CD4-positive, CD25-positive, alpha-beta regulatory T cell (primary cell): ENCODE measurements at regions not wholly inside any gene's neighbourhood (a gene's known extent, or its start where the extent isn't known, plus 50 kb on each side); places are given as distances from the start of the nearest gene placed in this dataset.

Experiments used
- ATAC-seq, 2 donors: fragments of 150-1000 bp; cut with Tn5 transposase; one replicate each; pipeline ENCODE4 v1.10.0; 2021; ENCODE audit warnings: low read depth in 2 of 2, moderate number of reproducible peaks in 2 of 2, moderate library complexity in 1 of 2
- DNase-seq, 3 donors: peaks; one replicate each; pipeline versions ENCODE4 v3.0.0 to v3.0.0-alpha.2; 2012 to 2022; ENCODE audit warnings: mixed read lengths in 1 of 3
- H3K27ac ChIP-seq: one replicate; pipeline ENCODE4 v1.7.0; 2013; ENCODE audit warnings: mild to moderate bottlenecking, low read length; ENCODE audit not compliant: insufficient read depth, poor library complexity, severe bottlenecking
- H3K27me3 ChIP-seq: one replicate; pipeline ENCODE4 v1.7.0; 2013; ENCODE audit warnings: low read length; ENCODE audit not compliant: control insufficient read depth, insufficient read depth
- H3K36me3 ChIP-seq: one replicate; pipeline ENCODE4 v1.7.0; 2013; ENCODE audit warnings: mild to moderate bottlenecking, low read length, moderate library complexity; ENCODE audit not compliant: control insufficient read depth, insufficient read depth
- H3K4me1 ChIP-seq: 2 replicates; pipeline ENCODE4 v1.7.0; 2013; ENCODE audit warnings: mild to moderate bottlenecking, low read length; ENCODE audit not compliant: insufficient read depth, control insufficient read depth, poor library complexity, severe bottlenecking
- H3K4me3 ChIP-seq: one replicate; pipeline ENCODE4 v1.7.0; 2013; ENCODE audit warnings: low read depth, mild to moderate bottlenecking, low read length, moderate library complexity
- H3K9me3 ChIP-seq, 2 experiments: 1 replicate in 1 of 2; 2 replicates in 1 of 2; pipeline ENCODE4 v1.7.0; 2013; ENCODE audit warnings: low read length in 2 of 2, mild to moderate bottlenecking in 1 of 2, moderate library complexity in 1 of 2; ENCODE audit not compliant: control insufficient read depth in 2 of 2
- H3K27ac Mint-ChIP-seq, 3 donors: one replicate each; pipeline ENCODE4 v1.8.0; 2020 to 2022; ENCODE audit warnings: mild to moderate bottlenecking in 3 of 3, mixed read lengths in 3 of 3, moderate library complexity in 2 of 3
- H3K27me3 Mint-ChIP-seq: one replicate; pipeline ENCODE4 v1.8.0; 2022; ENCODE audit warnings: mild to moderate bottlenecking, mixed read lengths
- H3K36me3 Mint-ChIP-seq: one replicate; pipeline ENCODE4 v1.8.0; 2020; ENCODE audit warnings: mixed read lengths
- H3K4me1 Mint-ChIP-seq, 4 donors: one replicate each; pipeline ENCODE4 v1.8.0; 2020 to 2022; ENCODE audit warnings: mixed read lengths in 4 of 4, mild to moderate bottlenecking in 1 of 4
- H3K4me3 Mint-ChIP-seq, 4 donors: one replicate each; pipeline ENCODE4 v1.8.0; 2020 to 2022; ENCODE audit warnings: mild to moderate bottlenecking in 4 of 4, mixed read lengths in 4 of 4, moderate library complexity in 3 of 4
- H3K9me3 Mint-ChIP-seq, 7 donors: one replicate each; pipeline ENCODE4 v1.8.0; 2020 to 2022; ENCODE audit warnings: mixed read lengths in 7 of 7, mild to moderate bottlenecking in 3 of 7, moderate library complexity in 2 of 7

DNA sequence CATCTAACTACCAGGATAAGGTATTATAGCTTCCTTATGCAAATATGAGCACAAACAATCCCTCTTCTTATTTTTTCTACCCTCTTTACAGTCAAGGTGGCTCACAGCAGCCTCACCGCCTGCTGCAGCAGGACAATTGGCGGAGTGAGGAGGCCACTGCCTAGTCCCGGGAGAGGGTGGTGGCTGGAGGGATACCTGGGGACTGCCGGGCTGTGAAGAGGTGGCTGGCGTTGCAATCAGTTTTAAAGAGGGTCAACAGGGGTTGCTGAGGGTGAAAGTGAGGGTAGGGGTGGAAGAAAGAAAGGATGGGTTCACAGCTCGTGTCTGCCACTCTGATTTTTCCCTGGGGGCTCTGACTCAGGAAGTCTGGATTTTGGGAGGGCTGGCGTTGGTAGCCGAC is 105.1 kb upstream of the SLC6A6 start:
- H3K27ac Mint-ChIP-seq: no peak overlapping the region
- Histone ChIP-seq H3K9me3 (no peaks in the 10 kb centered on the region), H3K27ac (no peak overlapping the region), H3K36me3 (no peaks in the 10 kb centered on the region), H3K27me3 (peaks cover 2% of the 10 kb centered on the region), H3K4me3 (no peak overlapping the region), H3K4me1 (no peaks in the 10 kb centered on the region)
- H3K27me3 Mint-ChIP-seq: peaks cover 15% of the 10 kb centered on the region
- no peaks in the 10 kb centered on the region for H3K9me3 Mint-ChIP-seq
- DNase-seq (no peak), ATAC-seq (no peak)
- H3K36me3 Mint-ChIP-seq: no peaks in the 10 kb centered on the region
- peaks cover 0 to 3% (median 0%) of the 10 kb centered on the region in 4 donors for H3K4me1 Mint-ChIP-seq
- H3K4me3 Mint-ChIP-seq: no peak overlapping the region

DNA sequence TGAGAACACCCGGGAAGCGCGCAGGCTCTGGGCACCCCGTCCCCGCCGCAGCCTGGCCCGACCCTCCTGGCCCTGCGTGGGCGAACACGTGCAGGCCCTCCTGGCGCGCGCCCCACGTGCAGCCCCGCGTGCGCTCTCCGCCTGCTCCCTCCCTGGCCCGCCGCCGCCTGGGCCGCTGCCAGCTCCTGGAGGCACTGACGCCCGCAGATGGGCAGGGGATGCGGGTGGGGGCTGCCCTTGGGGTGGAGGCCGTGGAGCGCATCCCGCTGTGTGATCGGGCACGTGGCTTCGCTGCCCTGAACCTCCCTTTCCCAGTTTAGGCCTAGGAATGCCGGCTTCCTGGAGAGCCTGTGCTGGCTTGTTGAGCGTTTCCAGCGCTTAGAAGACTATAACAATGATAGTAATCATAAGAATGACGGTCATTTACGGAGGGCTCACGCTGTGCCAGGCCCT is 104.6 kb upstream of the SLC6A6 start:
- peaks cover 0 to 6% (median 0%) of the 10 kb centered on the region in 4 donors for H3K4me1 Mint-ChIP-seq
- Histone ChIP-seq H3K9me3 (no peaks in the 10 kb centered on the region), H3K36me3 (no peaks in the 10 kb centered on the region), H3K27ac (no peak overlapping the region), H3K4me3 (no peak overlapping the region), H3K27me3 (peaks cover 3% of the 10 kb centered on the region), H3K4me1 (no peaks in the 10 kb centered on the region)
- H3K27me3 Mint-ChIP-seq: peaks cover 15% of the 10 kb centered on the region
- H3K9me3 Mint-ChIP-seq: no peaks in the 10 kb centered on the region
- no peak overlapping the region for H3K4me3 Mint-ChIP-seq
- ATAC-seq (no peak), DNase-seq (no peak)
- no peak overlapping the region for H3K27ac Mint-ChIP-seq
- no peaks in the 10 kb centered on the region for H3K36me3 Mint-ChIP-seq

- H3K27ac Mint-ChIP-seq: no peak overlapping the region
Measured at GRCh38 chr3:14298442-14298841, 104.0 kb upstream of the SLC6A6 start.

GRCh38 chr3:14298991-14299555 is 103.3 kb upstream of the SLC6A6 start:
- no peaks in the 10 kb centered on the region for H3K9me3 Mint-ChIP-seq
- Histone ChIP-seq H3K4me1 (no peaks in the 10 kb centered on the region), H3K4me3 (no peak overlapping the region), H3K36me3 (no peaks in the 10 kb centered on the region), H3K27me3 (peaks cover 3% of the 10 kb centered on the region), H3K9me3 (no peaks in the 10 kb centered on the region), H3K27ac (no peak overlapping the region)
- no peak for DNase-seq
- peaks cover 15% of the 10 kb centered on the region for H3K27me3 Mint-ChIP-seq
- no peaks in the 10 kb centered on the region for H3K36me3 Mint-ChIP-seq
- no peak overlapping the region for H3K27ac Mint-ChIP-seq
- H3K4me1 Mint-ChIP-seq: peaks cover 0 to 11% (median under 1%) of the 10 kb centered on the region in 4 donors
- H3K4me3 Mint-ChIP-seq: no peak overlapping the region
- no peak for ATAC-seq

More at GRCh38 chr3:14298442-14298841, 104.0 kb upstream of the SLC6A6 start:
- DNase-seq (peak in 1 of 3 donors; percentile 5), ATAC-seq (no peak)
- Histone ChIP-seq H3K27ac (no peak overlapping the region), H3K36me3 (no peaks in the 10 kb centered on the region), H3K27me3 (peaks cover 3% of the 10 kb centered on the region), H3K4me1 (no peaks in the 10 kb centered on the region), H3K9me3 (no peaks in the 10 kb centered on the region), H3K4me3 (no peak overlapping the region)
- Mint-ChIP-seq H3K36me3 (no peaks in the 10 kb centered on the region), H3K4me3 (no peak overlapping the region), H3K9me3 (no peaks in the 10 kb centered on the region), H3K27me3 (peaks cover 15% of the 10 kb centered on the region), H3K4me1 (peaks cover 0 to 9% (median under 1%) of the 10 kb centered on the region in 4 donors)

- no peak overlapping the region for H3K4me3 ChIP-seq
- Mint-ChIP-seq H3K36me3 (no peaks in the 10 kb centered on the region), H3K9me3 (no peaks in the 10 kb centered on the region)
Measured at GRCh38 chr3:14299767-14300166, 102.6 kb upstream of the SLC6A6 start.

DNA sequence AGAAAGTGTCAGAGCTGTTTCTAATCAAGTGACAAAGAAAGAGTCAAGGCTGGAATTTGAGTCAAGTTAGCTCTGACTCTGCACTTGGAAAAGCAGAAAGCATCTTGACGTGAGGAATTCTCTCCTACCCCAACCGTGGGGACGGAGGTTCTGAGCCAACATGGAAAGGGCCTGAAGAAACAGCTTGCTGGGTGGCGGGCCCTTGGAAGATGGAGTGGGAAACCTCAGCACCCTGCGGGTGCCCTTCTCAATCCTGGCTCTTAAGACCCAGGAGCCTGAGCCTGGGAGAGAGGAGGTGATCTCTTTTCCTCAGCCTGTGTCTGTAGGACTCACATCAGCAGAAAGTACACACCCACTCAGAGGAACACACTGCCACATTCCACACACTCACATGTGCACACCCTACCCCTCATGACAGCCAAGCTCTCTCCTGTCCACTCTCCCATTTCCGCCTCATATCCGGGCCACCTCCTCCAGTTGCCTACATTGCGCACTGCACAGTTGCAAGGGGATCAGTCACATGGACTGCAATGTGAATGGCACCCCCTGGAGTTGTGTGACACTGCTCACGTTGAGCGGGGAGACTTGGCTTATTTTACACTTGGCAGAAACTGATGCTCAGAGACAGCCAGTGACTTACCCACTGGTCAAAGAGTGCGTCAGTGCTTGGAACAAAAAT is 101.5 kb upstream of the SLC6A6 start:
- no peak overlapping the region for H3K27ac ChIP-seq
- H3K4me3 ChIP-seq: no peak overlapping the region
- H3K27me3 ChIP-seq: peaks cover 3% of the 10 kb centered on the region
- H3K9me3 ChIP-seq: no peaks in the 10 kb centered on the region
- DNase-seq: no peak
- Mint-ChIP-seq H3K4me1 (peaks cover 0 to 8% (median 1%) of the 10 kb centered on the region in 4 donors), H3K9me3 (no peaks in the 10 kb centered on the region), H3K4me3 (no peak overlapping the region), H3K27ac (no peak overlapping the region), H3K36me3 (no peaks in the 10 kb centered on the region), H3K27me3 (peaks cover 16% of the 10 kb centered on the region)
- H3K36me3 ChIP-seq: no peaks in the 10 kb centered on the region
- no peaks in the 10 kb centered on the region for H3K4me1 ChIP-seq
- ATAC-seq: no peak

More at GRCh38 chr3:14299767-14300166, 102.6 kb upstream of the SLC6A6 start:
- DNase-seq (no peak), ATAC-seq (no peak)
- Histone ChIP-seq H3K27ac (no peak overlapping the region), H3K27me3 (peaks cover 3% of the 10 kb centered on the region), H3K9me3 (no peaks in the 10 kb centered on the region), H3K4me1 (no peaks in the 10 kb centered on the region), H3K36me3 (no peaks in the 10 kb centered on the region)
- Mint-ChIP-seq H3K4me3 (no peak overlapping the region), H3K27me3 (peaks cover 15% of the 10 kb centered on the region), H3K4me1 (peaks cover 0 to 8% (median under 1%) of the 10 kb centered on the region in 4 donors), H3K27ac (no peak overlapping the region)

DNA sequence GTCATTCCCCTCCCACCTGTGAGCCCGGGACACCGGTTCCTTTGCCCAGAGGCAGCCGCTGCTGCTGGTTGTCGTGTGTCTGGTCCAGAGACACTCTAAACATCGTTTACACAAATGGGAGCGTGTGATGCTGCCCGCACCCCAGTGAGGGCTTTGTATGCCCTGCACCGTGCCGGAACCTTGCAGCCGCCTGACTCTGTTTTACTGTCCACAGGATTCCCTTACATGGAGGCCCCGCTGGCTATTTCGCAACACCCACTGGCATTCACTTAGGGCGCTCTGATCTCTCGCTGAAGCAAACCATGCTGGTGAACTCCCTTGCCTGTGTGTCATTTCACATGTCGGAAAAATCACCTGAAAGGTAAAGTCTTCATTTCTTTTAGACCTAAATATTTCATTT is 100.8 kb upstream of the SLC6A6 start:
- DNase-seq: no peak
- ATAC-seq: no peak

More for the DNA sequence above, 100.8 kb upstream of the SLC6A6 start:
- Mint-ChIP-seq H3K4me1 (peaks cover 0 to 8% (median 2%) of the 10 kb centered on the region in 4 donors), H3K27me3 (peaks cover 23% of the 10 kb centered on the region), H3K4me3 (no peak overlapping the region), H3K36me3 (no peaks in the 10 kb centered on the region), H3K9me3 (no peaks in the 10 kb centered on the region), H3K27ac (peak overlapping the region in 1 of 3 donors; percentile 49)
- Histone ChIP-seq H3K27me3 (peaks cover 3% of the 10 kb centered on the region), H3K4me3 (no peak overlapping the region), H3K36me3 (no peaks in the 10 kb centered on the region), H3K9me3 (no peaks in the 10 kb centered on the region), H3K27ac (no peak overlapping the region), H3K4me1 (no peaks in the 10 kb centered on the region)
